ENCODE measurements at regions not wholly inside any gene's neighbourhood (a gene's known extent, or its start where the extent isn't known, plus 50 kb on each side); places are given as distances from the start of the nearest gene placed in this dataset.
A peak's percentile ranks its signal among the peaks of the same experiment; 100 is the strongest.
"Not testable (repeated sequence)": the region's sequence is repeated elsewhere in the genome, so short reads cannot be mapped to it uniquely, and the experiment has no call there.

DNA sequence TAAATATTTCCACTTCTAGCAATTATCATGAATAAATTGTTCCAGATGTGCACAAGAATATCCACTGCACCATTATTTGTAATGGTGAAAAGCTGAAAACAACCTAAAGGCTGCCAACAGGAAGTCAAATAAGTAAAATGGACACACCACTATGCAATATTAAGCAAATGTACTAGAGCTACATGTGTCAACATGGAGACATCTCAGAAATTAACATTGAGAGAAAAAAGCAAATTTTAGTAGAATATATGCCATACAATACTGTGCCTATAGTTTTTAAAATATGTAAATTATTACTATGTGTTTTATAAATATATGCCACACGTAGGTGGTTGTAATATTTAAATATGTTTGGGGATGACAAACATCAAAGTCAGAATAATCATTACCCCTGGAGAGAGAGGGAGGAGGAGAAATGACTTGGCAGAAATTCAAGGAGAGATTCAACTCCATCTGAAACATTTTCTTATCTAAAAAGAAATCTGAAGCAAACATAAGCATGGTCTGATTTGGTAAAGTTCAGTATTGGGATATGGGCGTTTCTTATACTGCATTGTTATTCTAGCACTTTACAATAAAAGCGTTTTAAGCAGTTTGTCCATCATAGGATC is 475.5 kb downstream of the QKI start:
- DNase-seq (ENCODE audit: low read depth), result no peak

DNA sequence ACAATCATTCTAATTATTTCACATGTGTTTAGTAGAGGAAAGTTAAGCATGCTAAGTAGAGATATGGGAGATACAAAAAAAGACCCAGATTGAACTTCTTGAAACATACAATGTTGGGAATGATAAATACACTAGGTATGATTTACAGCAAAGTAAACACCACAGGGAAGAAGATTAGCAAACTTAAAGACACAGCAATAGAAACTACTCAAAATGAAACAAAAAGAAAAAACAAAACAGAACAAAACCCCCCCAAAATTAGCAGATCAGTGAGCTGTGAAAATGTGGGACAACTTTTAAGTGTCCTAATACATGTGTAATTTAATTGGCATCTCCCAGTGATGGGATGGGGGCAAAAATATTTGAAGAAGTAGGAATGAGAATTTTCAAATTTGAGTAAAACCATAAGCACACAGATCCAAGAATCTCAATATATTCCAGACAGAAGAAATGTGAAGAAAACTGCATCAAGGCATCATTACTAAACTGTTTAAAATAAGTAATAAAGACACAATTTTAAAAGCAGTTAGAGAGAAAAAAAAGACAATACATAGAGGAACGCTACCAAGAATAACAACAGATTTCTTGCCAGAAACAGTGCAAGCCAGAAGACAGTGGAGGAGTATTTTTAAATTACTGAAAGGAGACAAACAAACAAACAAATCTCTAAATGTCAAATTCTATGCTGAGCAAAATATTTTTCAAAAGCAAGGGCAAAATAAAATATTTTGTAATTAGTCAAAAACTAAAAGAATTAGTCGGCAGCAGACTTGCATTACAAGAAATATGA is 473.7 kb downstream of the QKI start:
- no peak for DNase-seq (ENCODE audit: low read depth)

DNA sequence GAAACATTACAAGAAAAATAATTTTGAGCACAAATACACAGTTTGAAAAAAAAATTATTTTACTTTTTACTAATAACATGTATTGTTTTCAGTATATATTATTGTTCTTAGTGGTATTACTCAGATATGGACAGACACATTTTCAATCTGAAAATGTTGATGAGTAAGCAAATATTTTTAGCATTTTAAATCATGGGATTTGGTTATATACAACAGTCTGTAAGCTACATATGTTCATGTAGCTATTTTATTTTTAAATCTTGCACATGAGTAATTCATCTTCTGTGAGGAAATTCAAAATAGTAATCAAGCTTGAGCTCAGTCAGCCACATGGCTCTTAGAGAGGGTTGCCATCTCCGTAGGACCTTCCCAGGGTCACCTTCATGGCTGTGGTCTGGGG is 471.9 kb downstream of the QKI start:
- DNase-seq (ENCODE audit: low read depth), result no peak

DNA sequence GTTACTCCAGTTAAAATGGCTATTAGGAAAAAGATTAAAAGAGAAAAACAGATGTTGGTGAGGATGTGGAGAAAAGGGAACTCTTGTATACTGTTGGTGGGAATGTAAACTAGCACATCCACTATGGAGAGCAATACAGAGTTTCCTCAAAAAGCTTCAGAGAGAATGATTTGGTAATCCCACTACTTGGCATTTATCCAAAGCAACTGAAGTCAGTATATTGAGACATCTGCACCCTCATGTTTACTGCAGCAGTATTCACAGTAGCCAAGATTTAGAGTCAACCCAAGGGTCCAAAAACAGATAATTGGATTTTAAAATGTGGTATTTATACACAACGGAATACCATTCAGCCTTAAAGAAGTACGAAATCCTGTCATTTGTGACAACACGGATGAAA is 469.5 kb downstream of the QKI start:
- DNase-seq (ENCODE audit: low read depth), result no peak

DNA sequence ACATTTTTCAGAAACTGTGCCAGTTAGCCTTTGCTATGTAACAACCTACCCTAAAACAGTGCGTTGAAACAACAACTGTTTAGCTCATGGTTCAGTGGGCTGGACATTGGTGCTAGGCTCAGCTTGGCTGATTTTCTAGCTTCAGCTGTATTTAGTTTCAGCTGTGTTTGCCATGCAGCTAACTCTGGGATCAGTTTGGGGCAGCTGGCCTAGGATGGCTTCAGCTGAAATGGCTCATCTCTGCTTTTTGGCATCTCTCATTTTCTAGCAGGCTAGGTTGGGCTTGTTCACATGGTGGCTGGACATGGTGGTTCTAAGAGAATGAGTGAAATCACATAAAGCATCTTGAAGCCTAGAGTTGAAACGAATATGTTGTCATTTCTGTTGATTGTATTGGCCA is 464.2 kb downstream of the QKI start:
- DNase-seq (ENCODE audit: low read depth), result no peak

DNA sequence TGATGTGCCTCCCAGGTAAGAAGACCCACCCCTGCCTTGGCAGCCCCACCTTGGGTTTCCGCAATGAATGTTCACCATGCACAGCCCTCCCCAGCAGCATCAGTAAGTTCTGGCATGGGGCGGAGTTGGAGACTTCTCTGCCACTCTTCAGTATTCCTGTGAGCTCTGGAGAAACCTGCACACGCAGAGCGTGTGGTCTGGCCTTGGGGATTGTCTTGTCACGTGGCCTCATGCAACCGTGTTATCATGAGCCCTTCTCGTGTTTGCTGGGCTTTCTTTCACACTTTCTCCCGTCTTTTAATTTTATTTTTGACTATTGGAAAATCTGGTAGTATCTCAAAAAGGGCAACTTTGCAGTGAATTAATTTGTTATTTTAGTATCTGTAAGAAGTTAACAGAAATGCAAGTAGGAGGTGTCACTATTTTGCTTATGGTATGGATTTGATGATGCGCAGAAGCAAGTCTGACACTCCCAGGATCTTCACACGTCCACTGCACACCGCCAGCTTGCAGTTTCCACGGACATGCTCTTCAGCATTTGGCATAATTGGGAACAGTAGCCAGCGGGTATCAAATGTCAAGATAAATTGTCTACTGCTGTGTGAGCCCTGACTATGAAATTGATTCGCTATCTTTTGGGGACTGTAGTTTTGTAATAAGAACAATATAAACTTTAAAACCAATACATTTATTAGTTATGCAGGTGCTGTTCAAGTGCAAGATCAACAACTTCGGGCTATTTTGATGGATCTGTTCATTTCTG is 463.5 kb downstream of the QKI start:
- no peak for DNase-seq (ENCODE audit: low read depth)

DNA sequence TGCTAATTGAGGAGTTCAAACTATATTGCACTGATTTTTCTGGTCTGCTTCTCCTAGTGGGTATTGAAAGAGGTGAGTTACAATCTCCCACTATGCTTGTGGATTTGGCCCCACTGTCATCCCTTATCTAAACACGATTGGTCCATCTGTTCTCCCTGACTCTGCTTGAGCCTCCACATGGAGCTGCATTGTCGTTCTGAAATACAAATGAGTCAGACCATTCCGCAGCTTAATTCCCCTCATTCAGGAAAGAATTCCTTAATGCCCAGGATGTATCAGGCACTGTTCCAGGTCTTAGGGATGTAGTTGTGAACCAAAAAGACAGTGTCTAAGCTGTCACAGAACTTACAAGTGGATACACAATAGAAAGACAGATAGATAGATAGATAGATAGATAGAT is 461.9 kb downstream of the QKI start:
- DNase-seq (ENCODE audit: low read depth), result no peak

DNA sequence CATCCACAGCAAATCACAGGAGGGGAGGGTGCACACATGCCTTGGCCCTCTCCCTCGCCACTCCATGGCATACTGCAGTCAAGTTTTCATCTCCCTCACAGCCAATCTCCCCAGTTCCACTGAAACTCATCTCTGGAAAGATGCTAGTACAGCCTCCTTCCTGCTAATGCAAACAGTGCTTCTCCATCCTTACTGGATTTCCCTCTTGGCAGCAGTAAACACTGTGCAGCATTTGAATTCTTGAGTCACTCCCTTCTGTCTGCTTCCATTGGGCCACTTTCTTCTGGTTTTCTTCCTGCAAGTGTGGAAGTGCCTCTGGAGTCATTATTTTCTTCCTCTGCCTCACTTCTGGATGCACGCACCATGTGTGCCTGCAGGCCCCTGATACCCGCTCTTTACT is 460.3 kb downstream of the QKI start:
- DNase-seq (ENCODE audit: low read depth), result no peak

DNA sequence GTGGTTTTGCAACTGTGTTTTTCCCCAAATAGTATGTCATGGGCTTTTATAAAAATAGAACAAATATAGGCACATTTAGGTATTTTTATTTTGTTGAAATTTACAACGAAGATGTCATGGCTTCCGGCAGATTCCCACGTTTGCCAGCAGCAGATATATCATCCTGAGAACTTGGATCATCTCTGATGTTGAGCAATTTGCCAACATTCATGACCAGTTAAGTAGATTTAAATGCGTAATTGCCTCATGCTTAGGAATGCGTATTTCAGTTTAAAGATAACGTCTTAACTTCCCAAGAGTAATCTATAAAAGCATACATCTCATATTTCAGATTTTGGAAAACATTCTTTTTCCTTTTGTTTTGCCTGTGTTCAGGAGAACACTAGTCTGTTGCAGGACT is 457.8 kb downstream of the QKI start:
- DNase-seq (ENCODE audit: low read depth), result peak; percentile 58

DNA sequence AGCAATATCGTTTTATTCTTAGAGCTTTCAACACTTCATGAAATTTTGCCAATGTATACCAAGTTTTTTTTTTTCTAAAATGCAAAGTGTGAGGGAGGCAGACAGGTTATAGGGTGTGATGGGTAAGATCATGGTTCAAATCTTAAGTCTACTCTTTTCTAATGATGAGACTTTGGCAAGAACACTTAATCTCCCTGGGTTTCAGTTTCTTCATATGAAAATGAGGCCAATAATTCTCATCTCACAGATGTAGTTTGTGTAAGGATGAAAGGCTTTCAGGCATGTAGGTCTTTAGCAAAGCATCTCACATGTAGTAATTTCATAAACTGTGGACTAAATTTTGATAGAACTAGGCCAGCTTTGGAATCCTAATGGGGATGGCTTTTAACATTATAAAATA is 457.1 kb downstream of the QKI start:
- DNase-seq (ENCODE audit: low read depth), result no peak

DNA sequence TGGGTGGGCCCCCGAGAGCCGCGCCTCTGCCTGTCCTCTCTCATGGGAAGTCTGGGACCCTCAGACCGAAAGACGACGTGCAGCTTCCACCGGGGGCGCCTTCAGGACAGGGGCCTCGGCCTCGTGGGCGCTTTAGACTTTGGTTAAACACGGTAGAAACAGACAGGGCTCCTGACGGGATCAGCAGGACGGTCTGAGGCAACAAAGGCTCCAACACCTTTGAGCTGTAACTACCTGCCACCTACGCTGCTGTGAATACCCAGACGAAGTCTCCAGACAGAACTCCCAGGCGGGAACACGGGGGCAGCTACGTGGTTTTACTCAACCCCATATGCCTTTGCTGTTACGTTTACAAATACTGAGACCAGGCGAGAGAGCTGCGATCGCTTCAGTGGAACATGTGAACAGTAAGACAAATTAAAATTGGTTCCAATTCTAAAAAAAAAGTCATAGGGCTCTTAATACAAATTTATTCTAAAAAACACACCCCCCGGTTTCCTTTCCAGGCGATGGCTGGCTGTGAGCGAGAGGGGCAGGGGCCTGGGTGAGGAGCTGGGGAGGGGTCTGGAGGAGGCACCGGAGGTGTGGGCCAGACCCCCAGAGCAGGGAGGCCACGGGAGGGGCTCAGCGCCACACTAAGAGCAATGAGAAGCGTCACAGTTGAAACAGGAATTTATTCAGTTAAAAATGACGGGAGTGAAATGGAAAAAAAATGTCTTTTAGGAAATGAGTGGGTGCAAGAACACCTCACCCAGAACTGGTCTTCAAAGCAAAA is 453.2 kb downstream of the QKI start:
- DNase-seq (ENCODE audit: low read depth), result no peak

DNA sequence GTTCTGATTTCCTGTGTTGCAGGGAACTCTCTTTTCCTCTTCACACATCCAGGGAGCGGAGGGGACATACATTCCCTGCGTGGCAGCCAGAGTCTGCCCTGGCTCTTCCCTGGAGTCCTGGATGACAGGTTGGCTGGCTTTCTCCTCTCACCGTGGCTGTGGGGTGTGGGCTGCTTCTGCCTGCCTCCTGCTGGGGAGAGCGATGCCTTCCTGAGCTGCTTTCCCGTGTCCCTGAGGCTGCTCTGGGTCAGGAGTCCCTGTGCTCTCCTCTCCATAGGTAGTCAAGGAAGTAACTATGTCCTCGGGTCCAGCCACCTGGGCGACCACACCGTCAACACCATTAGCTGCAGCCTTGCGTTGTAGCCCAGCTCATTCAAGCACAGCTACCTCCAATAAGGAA is 451.7 kb downstream of the QKI start:
- no peak for DNase-seq (ENCODE audit: low read depth)

DNA sequence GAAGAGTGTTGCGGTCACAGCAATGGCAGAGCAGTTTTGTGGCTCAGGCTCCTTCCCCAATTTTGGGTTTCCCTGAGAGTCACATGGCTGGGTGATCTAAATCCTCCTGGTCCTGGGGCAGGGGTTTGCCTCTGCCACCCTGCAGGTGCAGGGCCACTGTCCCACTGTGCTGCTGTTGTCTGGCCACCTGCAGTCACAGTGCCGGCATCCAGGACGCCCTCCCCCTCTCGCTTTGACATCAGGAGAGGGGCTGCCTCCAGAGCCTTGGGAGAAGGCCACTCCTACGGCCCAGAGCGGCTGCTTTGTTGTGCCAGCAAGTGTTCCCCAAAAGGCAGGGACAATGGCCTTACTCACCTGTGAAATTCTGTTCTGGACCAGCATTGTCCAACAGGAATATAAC is 449.0 kb downstream of the QKI start:
- DNase-seq (ENCODE audit: low read depth), result no peak

DNA sequence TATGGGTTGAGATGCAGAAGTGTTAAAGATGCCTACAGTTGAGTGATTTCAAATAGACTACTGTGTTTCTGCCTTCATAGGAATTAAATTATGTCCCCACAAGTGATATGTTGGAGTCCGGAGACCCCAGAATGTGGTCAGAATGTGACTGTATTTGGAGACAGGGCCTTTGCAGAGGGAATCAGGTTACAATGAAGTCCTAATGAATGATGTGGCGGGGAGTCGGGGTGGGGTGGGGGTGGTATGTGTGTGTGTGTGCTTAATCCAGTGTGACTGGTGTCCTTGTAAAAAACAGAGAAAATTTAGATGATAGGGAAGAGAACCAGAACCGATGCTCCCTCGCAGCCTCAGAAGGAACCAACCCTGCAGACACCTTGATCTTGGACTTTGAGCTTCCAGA is 448.2 kb downstream of the QKI start:
- no peak for DNase-seq (ENCODE audit: low read depth)

DNA sequence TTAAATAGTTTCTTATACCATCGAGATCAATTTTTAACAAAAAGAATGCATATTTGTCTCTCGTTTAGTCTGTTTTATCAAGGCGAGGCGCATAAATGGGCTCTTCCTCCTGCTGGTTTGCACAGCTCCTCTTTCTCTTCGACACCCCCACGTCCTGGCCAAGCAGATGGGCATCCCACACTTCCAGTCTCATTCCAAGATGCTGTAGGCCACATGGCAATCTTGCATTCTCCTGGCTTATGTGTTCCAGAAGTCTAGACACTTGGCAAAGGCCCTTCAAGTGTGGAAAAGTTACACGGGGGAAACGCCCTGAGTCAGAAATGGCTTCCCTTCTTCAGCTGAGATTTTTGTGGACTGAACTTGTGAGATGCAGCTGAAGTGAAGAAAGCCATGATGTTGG is 447.1 kb downstream of the QKI start:
- no peak for DNase-seq (ENCODE audit: low read depth)

DNA sequence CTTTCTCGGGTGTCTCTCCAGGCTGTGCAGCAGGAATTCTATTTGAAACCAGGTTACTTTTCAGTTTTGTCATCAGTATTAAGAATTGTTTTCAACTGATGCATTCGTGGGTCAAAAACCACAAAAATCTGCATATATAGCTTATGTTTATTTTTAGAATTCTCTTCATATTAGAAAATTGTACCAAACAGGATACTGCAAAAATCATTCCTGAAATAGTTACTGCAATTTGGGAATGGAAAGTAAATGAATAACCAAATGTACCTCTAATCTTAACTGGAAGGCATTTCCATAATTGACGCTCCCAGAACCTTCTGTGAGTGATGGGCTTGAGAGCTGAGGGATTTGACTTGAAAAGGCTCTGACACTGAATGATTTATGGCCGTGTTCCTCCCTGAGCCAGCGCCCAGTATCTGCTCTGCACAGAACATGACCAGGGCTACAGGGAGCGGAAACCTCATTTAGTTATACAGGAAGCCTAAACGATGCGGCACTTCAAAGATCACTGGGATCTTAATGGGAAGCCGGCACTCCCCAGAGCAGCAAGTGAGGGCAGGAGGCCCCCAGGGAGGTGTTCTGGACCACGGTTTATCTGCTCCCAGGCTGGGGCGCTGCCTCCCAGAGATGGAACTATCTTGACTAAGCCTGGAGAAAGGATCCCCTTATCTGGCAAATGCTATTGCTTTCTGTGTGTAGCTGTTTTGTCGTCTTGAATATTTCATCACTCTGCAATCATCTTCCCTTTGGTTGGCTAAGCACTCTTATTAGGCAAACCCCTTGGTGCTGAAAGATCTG is 446.0 kb downstream of the QKI start:
- DNase-seq (ENCODE audit: low read depth), result no peak

DNA sequence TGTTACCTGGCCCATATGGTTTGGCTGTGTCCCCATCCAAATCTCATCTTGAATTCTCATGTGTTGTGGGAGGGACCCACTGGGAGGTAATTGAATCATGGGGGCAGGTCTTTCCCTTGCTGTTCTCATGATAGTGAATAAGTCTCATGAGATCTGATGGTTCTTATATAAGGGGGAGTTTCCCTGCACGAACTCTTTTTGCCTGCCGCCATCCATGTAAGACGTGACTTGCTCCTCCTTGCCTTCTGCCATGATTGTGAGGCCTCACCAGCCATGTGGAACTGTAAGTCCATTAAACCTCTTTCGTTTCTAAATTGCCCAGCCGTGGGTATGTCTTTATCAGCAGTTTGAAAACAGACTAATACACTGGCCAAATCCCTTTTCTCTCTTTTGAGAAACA is 444.4 kb downstream of the QKI start:
- not testable (repeated sequence) for DNase-seq (ENCODE audit: low read depth)

DNA sequence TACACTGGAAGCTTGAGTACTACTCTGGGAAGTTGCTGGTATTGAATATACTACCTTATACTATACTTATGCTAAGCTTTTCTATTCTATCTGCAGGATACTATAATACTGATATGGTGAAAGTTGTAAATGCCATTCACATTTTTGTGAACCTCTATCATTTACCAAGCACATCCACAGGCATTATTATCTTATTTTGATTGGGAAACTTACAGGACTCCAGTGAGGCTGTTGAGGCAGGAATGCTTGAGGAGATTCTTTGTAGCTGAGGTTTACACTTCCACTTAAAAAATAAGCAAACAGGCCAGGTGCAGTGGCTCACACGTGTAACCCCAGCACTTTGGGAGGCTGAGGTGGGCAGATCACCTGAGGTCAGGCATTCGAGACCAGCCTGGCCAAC is 442.9 kb downstream of the QKI start:
- DNase-seq (ENCODE audit: low read depth), result no peak

DNA sequence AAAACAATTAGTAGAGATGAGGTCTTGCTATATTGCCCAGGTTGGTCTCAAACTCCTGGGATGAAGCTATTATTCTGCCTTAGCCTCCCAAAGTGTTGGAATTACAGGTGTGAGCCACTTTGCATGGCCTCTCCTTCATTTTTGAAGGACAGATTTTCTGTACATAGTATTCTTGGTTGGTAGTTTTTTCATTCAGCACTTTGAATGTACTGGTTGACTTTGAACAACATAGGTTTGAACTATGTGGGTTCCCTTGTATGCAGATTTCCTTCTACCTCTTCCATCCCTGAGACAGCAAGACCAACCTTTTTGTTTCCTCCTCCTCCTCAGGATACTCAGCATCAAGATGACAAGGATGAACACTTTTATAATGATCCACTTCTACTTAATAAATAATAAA is 436.4 kb downstream of the QKI start:
- DNase-seq (ENCODE audit: low read depth), result no peak

DNA sequence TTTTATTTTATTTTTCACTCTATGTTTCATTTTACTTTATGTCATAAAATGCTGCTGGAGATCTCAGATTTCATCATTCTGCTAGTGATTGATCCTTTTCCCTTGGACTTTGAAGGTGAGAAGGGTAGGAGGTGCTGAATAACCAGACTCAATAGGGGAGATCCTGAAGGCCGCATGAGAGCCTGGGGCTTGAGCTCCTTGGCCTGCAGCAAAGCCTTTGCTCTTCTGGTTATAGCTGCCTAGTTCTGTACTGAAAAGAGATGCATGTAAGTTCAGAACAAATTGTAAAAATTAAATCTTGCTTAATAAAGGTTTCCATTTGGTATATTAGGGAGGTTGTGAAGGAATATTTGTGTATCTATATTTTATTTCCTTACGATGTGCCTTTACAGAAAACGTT is 430.2 kb downstream of the QKI start:
- no peak for DNase-seq (ENCODE audit: low read depth)

DNA sequence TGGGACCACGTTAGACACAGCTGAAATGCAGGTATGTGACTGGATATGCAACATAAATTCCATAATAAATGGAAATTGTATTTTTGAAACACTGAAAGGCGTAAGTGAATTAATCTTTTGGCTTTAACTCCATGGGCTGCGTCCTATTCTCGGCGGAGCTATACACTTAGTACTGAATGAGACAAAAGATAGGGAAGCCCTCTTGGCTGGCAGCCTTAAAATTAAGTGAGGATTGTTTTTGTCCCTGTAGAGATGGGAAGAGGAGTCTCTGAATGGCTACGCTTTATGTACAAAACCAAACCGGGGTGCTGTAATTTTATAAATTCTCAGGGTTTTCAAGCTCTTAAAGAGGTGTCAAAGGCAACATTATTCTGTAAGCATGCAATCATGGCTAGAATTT is 429.8 kb downstream of the QKI start:
- no peak for DNase-seq (ENCODE audit: low read depth)

All from forelimb muscle (tissue), 1 donor.